GM18861 (cell line): ENCODE measurements at regions not wholly inside any gene's neighbourhood (a gene's known extent, or its start where the extent isn't known, plus 50 kb on each side); places are given as distances from the start of the nearest gene placed in this dataset.
"Not testable (repeated sequence)": the region's sequence is repeated elsewhere in the genome, so short reads cannot be mapped to it uniquely, and the experiment has no call there.

Source experiments
- ATAC-seq: cut with Tn5 transposase; IDR thresholded peaks from one replicate; pipeline ENCODE4 v1.9.1; 2021; ENCODE audit not compliant: unreplicated experiment

GRCh38 chr2:189308056-189308790 lies 128.7 kb upstream of the COL5A2 start:
- ATAC-seq = no peak

DNA sequence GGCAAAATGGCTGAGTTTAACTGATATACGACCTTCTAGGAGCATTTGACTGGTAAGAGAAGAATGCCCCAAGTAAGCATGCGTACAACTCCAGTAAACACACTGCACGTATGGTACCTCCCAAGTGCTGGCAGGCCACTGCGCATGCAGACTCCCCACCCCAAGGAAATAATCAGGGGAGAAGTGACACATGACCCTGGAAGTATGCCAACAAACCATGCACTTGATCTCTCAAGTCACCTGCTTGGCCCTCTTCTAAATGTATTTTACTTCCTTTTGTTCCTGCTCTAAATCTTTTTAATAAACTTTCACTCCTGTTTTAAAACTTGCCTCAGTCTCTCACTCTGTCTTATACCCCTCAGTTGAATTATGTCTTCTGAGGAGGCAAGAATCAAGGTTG lies 129.8 kb upstream of the COL5A2 start:
- ATAC-seq = no peak

- ATAC-seq = no peak
Observed at GRCh38 chr2:189312211-189312610, 129.1 kb upstream of the WDR75 start.

GRCh38 chr2:189312643-189313042 lies 128.6 kb upstream of the WDR75 start:
- no peak for ATAC-seq

DNA sequence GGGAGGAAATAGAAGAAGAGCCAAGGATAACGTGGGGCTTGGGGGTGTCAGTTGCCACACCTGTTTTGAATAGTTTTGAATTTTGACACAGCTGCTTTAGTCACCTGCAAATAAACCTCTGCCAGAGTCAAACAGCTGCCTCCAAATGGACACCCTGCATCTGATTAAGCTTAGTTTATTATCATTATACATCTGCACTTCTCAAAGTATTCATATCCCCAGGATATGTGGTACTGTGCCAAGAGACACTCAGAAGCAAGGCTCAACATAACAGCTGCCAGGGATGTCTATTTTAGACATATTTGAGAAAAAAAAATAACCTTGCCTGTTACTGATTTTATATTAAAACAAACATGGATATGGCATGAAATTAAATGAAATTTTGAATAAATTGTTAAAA lies 122.5 kb upstream of the WDR75 start:
- ATAC-seq = no peak

GRCh38 chr2:189319424-189319823 lies 121.8 kb upstream of the WDR75 start:
- ATAC-seq = not testable (repeated sequence)

DNA sequence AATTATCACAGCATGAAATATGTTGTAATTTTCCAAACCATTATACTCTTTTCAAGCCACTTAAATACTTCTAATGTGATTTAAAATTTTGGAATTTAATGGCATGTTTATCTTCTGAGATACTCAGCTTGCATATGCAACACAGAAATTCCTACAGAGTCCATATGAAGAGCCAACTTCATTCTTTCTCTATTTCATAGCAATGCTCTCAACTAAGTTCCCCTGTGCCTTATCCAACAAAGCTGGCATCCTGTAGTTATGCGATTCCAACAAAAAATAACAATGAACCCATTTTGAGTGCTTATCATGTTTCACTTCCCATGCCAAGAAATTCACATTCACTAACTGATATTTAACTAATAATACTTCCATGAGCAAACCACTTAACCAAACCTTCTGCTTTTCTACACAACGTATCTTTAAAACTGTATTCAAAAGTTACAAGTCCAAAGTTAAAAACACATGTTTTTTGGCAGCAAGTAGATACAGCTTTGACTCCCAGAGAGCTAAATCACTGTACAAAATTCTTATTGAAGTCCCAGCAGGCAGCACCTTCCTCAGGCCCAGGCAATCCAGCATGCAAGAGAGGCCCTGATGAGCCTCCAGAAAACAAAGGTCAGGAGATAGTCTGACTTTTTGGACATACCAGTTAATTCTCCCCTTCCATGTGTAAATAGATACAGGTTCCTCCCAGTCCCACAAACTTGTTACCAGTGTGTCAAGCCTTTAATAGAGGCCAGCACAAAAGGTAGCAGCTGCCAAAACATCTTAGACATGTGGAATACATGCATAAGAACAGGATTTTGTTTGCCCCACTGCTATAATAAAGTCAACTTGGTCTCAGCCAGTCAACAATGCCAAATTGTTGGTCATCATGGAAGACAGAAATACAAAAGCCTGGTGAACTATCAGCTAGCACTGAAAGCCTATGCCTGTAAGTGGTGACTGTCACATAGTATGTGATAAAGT lies 113.1 kb upstream of the WDR75 start:
- no peak for ATAC-seq

- no peak for ATAC-seq
Observed at GRCh38 chr2:189328848-189329245, 112.4 kb upstream of the WDR75 start.

- no peak for ATAC-seq
Observed at GRCh38 chr2:189336276-189336975, 104.8 kb upstream of the WDR75 start.

DNA sequence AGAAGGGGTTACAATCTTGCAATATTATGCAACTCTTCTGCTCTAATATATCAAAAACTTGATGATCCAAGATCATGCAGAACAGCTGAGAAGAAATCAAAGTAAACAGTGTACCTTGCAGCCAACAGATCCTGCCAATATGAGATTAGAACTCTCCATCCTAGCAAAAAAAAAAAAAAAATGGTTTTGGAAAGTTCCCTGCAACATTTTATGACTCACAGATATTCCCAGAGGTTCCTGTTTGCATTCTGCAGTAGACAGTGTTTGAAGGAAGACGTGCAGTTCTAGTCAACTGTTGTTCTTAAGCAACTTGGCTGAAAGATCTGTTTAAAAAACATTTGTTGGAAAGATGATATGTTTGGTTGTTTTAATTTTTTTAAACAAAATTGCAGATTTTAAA lies 103.6 kb upstream of the WDR75 start:
- no peak for ATAC-seq

GRCh38 chr2:189338115-189338514 lies 103.2 kb upstream of the WDR75 start:
- no peak for ATAC-seq

DNA sequence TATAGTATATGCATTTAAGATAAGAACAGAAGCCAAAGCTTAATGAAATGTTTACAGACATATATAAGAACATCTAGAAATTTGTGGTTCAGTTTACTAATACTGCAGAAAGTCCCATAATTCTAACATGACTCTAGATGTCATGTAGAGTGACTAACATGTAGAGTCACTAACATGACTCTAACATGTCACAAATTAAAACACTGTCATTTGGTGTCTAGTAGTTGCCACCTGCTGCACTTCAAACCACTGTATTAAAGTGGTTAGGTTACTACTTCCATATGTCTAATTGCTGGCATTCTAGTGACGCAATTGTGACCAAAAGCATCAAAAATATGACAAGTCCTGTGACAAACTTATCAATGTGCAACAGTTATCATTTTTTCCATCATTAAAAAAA lies 100.2 kb upstream of the WDR75 start:
- ATAC-seq = no peak

- no peak for ATAC-seq
Observed at GRCh38 chr2:189344043-189344442, 97.2 kb upstream of the WDR75 start.

GRCh38 chr2:189347540-189347939 lies 93.7 kb upstream of the WDR75 start:
- peak; percentile 66 for ATAC-seq

DNA sequence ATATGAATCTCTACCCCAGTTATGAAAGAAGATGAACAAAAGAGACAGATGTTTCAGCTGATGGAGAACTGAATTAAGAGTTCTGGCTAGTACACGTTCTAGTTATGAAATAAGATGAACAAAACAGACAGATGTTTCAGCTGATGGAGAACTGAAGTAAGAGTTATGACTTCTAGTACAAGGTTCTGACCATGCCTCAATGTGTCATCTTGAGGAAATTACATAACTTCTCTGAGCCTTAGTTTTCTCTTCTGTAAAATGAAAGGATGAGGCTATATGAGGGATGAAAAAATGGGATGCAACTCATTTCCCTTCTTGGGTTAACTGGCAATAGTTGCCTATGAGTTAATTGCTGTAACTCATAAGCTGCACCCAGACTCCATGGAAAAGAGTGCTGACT lies 92.9 kb upstream of the WDR75 start:
- ATAC-seq = no peak

GRCh38 chr2:189350540-189351209 lies 90.6 kb upstream of the WDR75 start:
- no peak for ATAC-seq

DNA sequence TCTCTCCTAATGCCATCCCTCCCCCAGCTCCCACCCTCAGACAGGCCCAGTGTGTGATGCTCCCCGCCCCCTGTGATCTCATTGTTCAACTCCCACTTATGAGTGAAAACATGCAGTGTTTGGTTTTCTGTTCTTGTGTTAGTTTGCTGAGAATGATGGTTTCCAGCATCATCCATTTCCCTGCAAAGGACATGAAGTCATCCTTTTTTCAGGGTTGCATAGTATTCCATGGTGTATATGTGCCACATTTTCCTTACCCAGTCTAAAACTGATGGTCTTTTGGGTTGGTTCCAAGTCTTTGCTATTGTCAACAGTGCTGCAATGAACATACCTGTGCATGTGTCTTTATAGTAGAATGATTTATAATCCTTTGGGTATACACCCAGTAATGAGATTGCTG lies 89.3 kb upstream of the WDR75 start:
- ATAC-seq = not testable (repeated sequence)

- ATAC-seq = not testable (repeated sequence)
Observed at GRCh38 chr2:189357375-189357774, 83.9 kb upstream of the WDR75 start.

DNA sequence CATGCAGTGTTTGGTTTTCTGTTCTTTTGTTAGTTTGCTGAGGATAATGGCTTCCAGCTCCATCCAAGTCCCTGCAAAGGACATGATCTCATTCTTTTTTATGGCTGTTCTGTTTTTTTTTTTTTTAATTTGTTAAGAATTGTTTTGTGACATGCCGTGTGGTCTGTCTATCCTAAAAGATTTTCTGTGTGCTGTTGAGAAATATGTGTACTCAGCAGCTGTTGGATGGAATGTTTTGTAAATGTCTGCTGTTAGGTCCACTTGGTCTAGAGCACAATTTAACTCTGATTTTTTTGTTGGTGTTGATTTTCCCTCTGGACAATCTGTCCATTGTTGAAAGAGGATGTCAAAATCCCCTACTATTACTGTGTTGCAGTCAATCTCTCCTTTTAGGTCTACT lies 80.4 kb upstream of the WDR75 start:
- ATAC-seq = no peak

- ATAC-seq = no peak
Observed at GRCh38 chr2:189362283-189362682, 79.0 kb upstream of the WDR75 start.

DNA sequence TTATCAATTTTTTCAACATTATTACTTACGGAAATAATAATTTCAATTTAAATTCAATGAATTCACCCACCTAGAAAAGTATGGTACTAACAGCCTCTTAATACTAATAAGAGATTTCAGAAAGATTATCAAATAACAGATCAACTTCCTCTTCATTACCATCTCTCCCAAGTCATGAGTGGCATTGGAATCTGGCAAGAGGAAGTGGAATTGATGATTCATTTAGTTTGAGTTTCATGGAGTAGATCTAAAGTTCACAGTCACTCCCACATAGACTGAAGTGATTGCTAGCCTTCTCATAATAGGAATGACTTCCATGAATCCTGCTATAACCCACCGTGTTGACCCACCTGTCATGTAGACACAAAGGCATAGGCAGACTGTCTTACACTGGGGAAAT lies 77.7 kb upstream of the WDR75 start:
- ATAC-seq = no peak
